ENCODE measurements at regions not wholly inside any gene's neighbourhood (a gene's known extent, or its start where the extent isn't known, plus 50 kb on each side); places are given as distances from the start of the nearest gene placed in this dataset.

DNA sequence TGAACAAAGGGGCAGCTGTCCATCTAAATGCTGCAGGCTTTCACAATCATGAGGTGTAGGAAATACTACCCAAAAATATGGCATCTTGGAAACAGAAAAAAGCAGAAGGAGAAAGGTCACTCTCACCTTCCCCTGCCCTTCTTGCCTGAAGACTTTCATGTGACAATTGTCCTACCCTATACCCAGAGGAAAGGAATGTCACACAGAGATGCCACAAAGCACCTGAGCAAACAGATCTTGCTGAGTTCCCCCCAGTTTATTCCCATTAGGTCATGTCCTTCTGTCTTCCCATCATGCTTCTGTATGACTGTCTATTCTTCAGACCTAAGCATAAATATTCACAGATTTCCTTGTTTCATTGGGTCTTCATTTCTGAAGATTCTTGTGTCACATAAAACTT lies 95.5 kb upstream of the KCNK12 start:
- TF ChIP-seq, protein P1, sequence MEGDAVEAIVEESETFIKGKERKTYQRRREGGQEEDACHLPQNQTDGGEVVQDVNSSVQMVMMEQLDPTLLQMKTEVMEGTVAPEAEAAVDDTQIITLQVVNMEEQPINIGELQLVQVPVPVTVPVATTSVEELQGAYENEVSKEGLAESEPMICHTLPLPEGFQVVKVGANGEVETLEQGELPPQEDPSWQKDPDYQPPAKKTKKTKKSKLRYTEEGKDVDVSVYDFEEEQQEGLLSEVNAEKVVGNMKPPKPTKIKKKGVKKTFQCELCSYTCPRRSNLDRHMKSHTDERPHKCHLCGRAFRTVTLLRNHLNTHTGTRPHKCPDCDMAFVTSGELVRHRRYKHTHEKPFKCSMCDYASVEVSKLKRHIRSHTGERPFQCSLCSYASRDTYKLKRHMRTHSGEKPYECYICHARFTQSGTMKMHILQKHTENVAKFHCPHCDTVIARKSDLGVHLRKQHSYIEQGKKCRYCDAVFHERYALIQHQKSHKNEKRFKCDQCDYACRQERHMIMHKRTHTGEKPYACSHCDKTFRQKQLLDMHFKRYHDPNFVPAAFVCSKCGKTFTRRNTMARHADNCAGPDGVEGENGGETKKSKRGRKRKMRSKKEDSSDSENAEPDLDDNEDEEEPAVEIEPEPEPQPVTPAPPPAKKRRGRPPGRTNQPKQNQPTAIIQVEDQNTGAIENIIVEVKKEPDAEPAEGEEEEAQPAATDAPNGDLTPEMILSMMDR (IDR thresholded peaks at IDR 0.05; ENCODE audit: low read depth, low read length, poor library complexity, severe bottlenecking), result no peak
- TF ChIP-seq EZH2phosphoT487 (IDR thresholded peaks at IDR 0.05; ENCODE audit: borderline replicate concordance, low read length), result no peak
